Heart left ventricle (tissue), 13 donors: ENCODE measurements at regions not wholly inside any gene's neighbourhood (a gene's known extent, or its start where the extent isn't known, plus 50 kb on each side); places are given as distances from the start of the nearest gene placed in this dataset.

ENCODE experiments used
- CTCF ChIP-seq, 12 donors: fragments of 200-600 bp; sonication (generic) in 4 of 12; IDR thresholded peaks; one replicate each; pipeline versions ENCODE4 v1.5.0 to v1.8.0; 2018 to 2022; ENCODE audit warnings: antibody characterized with exemption in 12 of 12, mild to moderate bottlenecking in 5 of 12
- POLR2A ChIP-seq, 2 donors: fragments of 450-650 bp; IDR thresholded peaks; one replicate each; pipeline ENCODE4 v1.6.1; 2017; ENCODE audit warnings: antibody characterized with exemption in 2 of 2, mild to moderate bottlenecking in 2 of 2, moderate library complexity in 2 of 2
- donor health status: ischemic (EF 13 %, LVEDD 7.1; RV severe dilation, severe dysfunction).
- donor health status: DM: no; HTN: yes; CAD: no.
- donor health status: DM: no; HTN: no; CAD: no.
- donor health status: ischemic (EF 25% LVEDD 6.9; RV normal size, moderate dysfunction).
- donor health status: ischemic (EF 25% LVEDD 5.7; RV mildly dilated, moderate dysfunction).
- donor health status: ischemic (EF 35%, LVEDD 5.7; RV mildly dilated, moderate dysfunction).
- donor health status: nonischemic (EF 11% LVEDD 7.7; RV severe dilation, severe dysfunction).
- donor health status: DM: yes; HTN: yes; CAD: no.
- donor health status: PGD.
- donor health status: ischemic (EF 29% LVEDD 5.4; RV normal size, mild dysfunction).
- donor health status: nonischemic (EF 23%, LVEDD 6.1; RV moderate dilation, normal function).

GRCh38 chr11:95690100-95690499 lies 99.5 kb downstream of the FAM76B start:
- TF ChIP-seq CTCF (IDR thresholded peaks at IDR 0.05) = no peak
- TF ChIP-seq POLR2A (IDR thresholded peaks at IDR 0.05) = no peak
